ENCODE measurements at regions not wholly inside any gene's neighbourhood (a gene's known extent, or its start where the extent isn't known, plus 50 kb on each side); places are given as distances from the start of the nearest gene placed in this dataset.

- Histone ChIP-seq H3K27ac (no peak overlapping the region), H3K27me3 (no peaks in the 10 kb centered on the region), H3K36me3 (no peaks in the 10 kb centered on the region), H3K4me3 (no peak overlapping the region), H3K4me1 (ENCODE audit: insufficient read depth) (no peaks in the 10 kb centered on the region), H3K9me3 (no peaks in the 10 kb centered on the region)
- no peak for DNase-seq
- intact Hi-C loops (cut with DNase I) = no loop called here
- 6 to 14% (median 10%) methylated on average over 1 of the region's 1 CpG for WGBS, 3 donors
- TF ChIP-seq CTCF (IDR thresholded peaks at IDR 0.05) = no peak
- TF ChIP-seq EP300 (IDR thresholded peaks at IDR 0.05) = no peak
These were observed 54.8 kb upstream of the DOCK10 start for GRCh38 chr2:225097035-225097434.

Data from ovary (tissue), 7 donors.